ENCODE measurements at regions not wholly inside any gene's neighbourhood (a gene's known extent, or its start where the extent isn't known, plus 50 kb on each side); places are given as distances from the start of the nearest gene placed in this dataset.

DNA sequence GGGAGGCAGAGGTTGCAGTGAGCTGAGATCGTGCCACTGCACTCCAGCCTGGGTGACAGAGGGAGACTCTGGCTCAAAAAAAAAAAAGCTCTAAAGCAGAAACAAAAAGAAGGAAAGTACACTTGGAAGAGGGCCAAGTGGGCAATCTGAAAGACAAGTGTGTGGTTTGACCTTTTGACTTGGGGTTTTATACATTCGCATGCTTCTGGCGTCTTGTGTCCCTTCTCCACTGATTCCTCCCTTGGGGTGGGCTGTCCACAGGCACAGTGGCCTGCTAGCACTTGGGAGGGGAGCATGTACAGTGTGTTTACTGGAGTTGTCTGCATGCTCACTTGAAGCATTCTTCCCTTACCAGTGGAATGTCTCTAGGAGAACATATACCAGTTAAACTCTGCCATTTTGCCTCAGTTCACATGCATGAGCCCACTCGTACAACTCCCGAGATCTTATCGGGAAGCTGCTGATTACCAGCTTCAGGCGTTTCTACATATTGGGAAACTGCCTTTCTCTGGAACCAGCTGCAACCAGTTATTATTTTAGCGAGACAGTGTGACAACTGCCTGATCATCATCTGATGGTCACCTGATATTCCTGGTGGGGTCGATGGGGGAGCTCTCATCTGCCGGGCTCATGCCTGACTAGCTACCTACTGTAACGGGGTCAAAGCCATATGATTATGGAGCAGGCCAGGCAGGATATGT lies 113.5 kb upstream of the ZNF678 start:
- DNase-seq = no peak

DNA sequence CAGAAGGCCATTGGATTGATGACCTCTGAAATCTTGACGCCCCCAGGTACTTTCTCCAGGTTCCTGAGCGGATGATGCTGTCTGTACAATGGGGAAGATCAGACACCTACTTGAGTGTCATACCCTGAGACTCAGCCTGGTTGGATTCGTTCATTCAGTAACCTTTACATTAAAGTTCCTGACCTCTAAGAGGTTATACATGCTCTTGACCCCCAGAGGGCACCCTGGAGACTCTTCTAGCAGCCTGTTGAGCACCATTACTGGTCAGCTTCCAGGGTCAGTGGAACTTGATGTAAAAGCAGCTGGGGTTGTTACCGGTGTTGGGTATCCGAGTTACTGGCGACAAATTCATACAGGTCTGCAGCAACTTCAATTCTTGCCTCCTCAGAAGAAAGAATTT lies 114.3 kb upstream of the ZNF678 start:
- no peak for DNase-seq

DNA sequence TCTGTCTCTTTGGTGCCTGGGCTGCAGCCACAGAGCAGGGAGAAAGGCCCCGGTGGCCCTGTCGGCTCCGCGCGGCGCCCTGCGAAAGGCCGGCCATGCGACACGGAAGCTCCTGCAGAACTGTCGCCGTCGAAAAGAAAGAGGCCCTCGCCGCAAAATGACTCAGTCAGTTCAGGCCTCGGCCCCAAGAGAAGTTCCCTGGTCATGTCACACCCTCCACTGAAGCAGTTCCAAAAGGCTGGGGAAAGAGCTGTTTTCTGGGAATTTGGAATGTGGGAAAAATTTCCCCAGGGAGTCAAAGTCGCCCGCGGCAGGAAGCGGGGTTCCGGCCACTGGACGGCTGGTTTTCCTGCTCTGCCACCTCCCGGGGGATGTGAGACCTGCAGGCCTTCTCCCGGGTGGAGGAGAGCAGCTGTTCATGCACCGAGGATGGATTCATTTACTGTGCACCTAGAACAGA lies 115.8 kb upstream of the ZNF678 start:
- DNase-seq = no peak

GRCh38 chr1:227445746-227446145 lies 117.6 kb upstream of the ZNF678 start:
- no peak for DNase-seq

DNA sequence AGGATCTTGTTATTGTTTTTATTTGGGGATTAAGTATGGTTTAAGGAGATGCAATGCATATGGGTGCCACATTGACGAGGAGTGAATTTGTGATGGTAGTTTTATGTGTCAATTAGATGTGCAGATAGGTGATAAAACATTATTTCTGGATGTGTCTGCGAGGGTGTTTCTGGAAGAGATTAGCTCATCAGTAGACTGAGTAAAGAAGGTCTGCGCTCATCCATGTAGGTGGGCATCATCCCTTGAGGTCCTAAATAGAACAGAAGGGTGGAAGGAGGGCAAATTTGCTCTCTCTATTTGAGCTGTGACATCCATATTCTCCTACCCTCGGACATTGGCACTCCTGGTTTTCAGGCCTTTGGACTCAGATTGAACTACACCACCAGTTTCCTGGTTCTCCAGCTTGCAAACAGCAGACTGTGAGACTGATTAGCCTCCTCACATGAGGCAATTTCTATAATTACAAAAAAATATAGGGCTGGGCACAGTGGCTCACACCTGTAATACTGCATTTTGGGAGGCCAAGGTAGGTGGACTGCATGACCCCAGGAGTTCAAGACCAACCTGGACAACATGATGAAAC lies 118.2 kb upstream of the ZNF678 start:
- DNase-seq = no peak

- DNase-seq = no peak
Measured at GRCh38 chr1:227440182-227440581, 121.9 kb upstream of the CDC42BPA start.

GRCh38 chr1:227437495-227438008 lies 119.3 kb upstream of the CDC42BPA start:
- DNase-seq = peak; percentile 67

DNA sequence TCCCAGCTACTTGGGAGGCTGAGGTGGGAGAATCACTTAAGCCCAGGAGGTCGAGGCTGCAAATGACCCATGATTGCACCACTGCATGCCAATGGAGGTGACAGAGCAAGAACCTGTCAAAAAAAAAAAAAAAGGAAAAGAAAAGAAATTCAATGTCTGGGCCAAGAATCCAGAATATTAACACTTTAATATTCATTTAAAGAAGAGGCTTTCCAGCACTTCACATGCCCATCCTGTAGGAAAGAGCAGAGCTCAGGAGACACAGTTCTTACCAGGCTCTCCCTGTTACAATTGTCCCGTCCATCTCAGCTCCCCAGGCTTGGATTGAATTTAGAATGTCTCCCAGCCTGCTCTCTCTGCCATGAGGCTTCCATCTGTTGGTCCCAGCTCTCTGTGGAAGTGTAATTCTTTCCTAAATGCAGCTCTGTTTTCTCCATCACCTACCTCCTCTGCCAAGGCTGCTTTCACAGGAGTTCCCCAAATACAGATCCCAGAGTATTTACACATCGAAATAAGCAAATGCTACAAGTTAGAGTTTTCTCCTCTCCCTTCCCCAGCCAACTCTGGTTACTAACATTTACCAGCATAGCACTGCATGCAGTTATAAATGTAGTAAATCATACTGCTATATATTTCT lies 116.6 kb upstream of the CDC42BPA start:
- DNase-seq = no peak

- DNase-seq = no peak
Measured at GRCh38 chr1:227433663-227434341, 115.5 kb upstream of the CDC42BPA start.

DNA sequence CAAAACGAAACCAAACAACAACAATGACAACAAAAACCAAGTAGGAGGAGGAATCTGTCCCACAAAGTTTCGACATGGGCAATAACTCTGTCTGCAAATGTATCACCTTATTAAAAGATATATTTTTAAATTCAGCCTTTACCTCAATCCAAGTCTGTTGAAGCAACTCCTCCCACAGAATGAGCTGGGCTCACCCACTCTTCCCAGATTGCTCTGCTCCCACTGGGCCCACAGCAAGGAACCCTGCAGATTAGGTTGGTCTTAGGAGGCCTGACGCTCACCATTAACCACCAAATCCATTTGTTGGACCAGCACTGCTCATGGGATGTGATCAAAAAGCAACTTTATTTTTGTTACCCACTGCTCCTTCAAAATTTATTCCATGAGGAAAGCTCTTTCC lies 114.7 kb upstream of the CDC42BPA start:
- DNase-seq = no peak

- DNase-seq = no peak
Measured at GRCh38 chr1:227432181-227432535, 113.9 kb upstream of the CDC42BPA start.

- no peak for DNase-seq
Measured at GRCh38 chr1:227429447-227430359, 111.4 kb upstream of the CDC42BPA start.

DNA sequence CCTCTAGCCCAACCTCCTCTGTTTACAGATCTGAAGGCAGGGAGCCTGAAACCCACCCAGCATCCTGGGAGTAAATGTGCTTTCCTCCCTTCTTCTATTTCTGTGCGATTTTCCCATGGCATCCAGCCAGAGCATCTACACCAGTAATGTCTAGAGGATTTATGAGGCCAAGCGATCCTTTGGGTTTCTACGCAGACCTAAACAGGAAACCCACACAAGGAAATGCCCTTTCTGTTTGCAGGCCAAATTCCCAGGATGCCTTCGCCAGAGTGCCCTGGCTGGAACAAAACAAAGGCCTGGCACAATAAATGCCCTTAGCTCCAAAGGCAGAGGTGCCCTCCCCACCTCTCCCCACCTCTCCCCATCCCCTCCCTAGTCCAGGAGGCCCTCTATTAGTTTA lies 110.5 kb upstream of the CDC42BPA start:
- no peak for DNase-seq

DNA sequence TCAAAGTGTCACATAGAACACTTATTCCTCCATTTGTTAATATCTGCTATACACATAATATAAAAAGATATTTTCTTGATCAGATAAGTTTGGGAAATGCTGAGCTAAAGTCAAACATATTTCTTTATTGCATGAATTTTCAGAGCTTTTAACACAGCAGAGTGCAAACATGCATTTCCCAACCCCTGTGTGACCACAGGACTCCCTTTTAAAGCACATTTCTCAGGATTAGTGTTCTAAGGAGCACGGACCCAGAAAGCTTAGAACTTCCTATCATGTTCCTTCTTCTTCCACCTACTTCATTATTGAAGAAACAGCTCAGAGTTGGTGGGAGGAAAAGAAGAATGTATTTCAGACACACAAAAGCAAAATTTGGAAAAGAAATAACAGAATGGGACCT lies 109.1 kb upstream of the CDC42BPA start:
- no peak for DNase-seq

GRCh38 chr1:227424953-227425352 lies 106.7 kb upstream of the CDC42BPA start:
- no peak for DNase-seq

GRCh38 chr1:227424159-227424680 lies 105.9 kb upstream of the CDC42BPA start:
- DNase-seq = no peak

DNA sequence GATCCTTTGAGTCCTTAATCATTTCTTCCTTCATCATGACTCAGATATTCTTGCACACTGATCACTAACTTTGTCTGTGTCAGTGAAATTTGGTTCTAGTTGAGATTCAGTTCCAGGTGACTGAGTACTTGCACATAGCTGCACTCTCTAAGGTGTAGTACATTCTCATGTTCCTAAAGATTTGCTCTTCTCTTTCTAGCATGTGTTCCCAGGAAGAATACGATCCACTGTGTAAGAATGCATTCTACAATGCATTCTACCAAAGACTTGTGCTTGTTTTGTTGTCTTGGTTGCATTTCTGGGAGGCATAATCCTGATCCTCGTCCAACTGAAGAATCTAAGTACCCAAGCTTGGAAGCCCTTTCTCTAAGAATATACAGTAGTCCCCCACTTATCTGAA lies 104.3 kb upstream of the CDC42BPA start:
- DNase-seq = no peak

DNA sequence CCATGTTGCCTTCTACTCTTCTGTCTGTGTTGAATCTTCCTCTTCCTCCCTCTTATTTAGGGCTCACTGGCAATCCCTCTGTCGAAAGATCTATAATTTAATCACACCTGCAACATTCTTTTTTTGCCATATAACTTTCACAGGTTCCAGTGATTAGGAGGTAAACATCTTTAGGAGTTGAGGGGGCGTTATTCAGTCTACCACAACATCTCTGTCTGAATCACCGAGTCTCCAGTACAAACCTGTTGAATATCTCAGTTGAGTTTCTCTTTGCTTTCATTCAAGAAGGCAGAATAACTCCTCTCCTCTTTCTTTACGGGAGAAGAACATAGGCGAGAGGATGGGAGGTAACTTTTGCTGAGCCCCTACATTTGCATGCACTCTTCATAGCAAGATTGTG lies 101.9 kb upstream of the CDC42BPA start:
- no peak for DNase-seq

DNA sequence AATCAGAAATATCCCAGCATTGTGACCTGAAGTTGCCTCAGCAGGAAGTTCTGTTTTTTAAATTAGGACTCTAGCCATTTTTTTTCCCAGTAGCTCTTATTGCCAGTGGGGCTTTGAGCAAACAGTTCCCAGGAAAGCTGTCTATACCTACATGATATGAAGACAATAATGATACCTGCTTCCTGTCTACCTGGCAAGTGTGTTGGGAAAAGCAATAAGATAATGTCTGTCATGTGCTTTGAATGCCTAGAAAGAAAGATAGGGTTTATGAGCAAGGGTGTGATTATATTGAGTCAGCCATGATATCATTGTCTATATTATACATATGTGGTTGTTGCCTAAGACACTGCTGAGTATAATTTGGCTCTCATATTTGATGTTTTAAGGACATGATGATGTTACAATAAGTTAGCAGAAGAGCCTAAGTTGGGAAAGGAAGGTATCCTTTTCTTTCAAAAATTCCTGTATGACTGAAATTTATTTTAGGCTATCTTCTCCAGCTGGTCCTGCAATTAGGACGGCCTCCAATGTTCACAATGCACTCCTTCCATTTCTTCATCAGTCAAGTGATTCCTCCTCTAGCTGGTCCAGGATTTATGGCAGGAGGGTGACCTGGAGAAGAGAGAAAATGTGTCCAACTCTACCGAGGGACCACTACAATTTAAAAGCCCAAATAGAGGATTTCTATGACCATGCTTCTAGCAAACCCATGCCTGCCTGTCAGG lies 99.6 kb upstream of the CDC42BPA start:
- DNase-seq = no peak

DNA sequence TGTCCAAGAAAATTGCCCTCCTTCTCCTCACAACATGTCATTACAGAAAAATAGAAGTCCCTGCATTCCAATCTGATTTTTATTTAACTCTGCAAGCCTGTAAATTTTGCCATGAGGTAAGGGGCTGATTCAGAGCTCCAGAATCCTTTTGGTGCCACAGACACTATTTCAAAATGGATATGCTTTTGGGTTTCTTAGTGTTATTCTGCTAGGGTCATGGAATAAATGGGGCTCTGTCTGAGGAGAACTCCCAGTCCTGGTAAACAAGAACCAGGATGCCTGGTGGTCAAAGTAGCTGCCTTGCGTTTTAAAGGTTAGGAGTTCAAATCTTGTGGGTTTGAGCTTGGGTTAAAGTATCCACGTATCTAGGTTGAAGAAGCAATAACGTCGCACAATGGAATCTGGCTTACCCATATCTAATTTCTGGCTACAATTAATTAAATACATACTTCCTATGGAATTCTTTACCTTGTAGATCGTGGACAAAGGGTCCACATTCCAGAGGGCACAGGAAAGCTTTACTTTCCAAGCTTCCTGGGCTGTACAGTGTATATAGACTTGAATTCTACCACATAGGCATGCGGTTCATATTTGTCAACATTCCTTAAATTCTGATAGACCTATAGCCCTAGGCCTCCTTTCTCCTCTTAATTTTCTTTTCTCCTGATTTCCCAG lies 98.0 kb upstream of the CDC42BPA start:
- no peak for DNase-seq

Data from NCI-H1436 (cell line).